NCI-H524 treated with DMSO at 0.1 percent for 48 hours (cell line): ENCODE measurements at regions not wholly inside any gene's neighbourhood (a gene's known extent, or its start where the extent isn't known, plus 50 kb on each side); places are given as distances from the start of the nearest gene placed in this dataset.

Experiments used
- DNase-seq: peaks from one replicate; lab custom pipeline; 2025; lab: John Stamatoyannopoulos, UW

- DNase-seq = no peak
These were observed 113.7 kb upstream of the PARD3B start for GRCh38 chr2:204431529-204431928.

GRCh38 chr2:204432196-204432595 is 113.1 kb upstream of the PARD3B start:
- no peak for DNase-seq

- DNase-seq = no peak
These were observed 110.4 kb upstream of the PARD3B start for GRCh38 chr2:204434660-204435462.

- no peak for DNase-seq
These were observed 109.0 kb upstream of the PARD3B start for GRCh38 chr2:204436230-204436629.

- DNase-seq = no peak
These were observed 107.9 kb upstream of the PARD3B start for GRCh38 chr2:204437408-204437807.

- DNase-seq = no peak
These were observed 107.2 kb upstream of the PARD3B start for GRCh38 chr2:204437815-204438756.

- no peak for DNase-seq
These were observed 104.0 kb upstream of the PARD3B start for GRCh38 chr2:204441316-204441715.

- DNase-seq = no peak
These were observed 100.1 kb upstream of the PARD3B start for GRCh38 chr2:204445149-204445548.

- DNase-seq = no peak
These were observed 97.6 kb upstream of the PARD3B start for GRCh38 chr2:204447722-204448121.

- DNase-seq = no peak
These were observed 95.3 kb upstream of the PARD3B start for GRCh38 chr2:204449977-204450376.

- no peak for DNase-seq
These were observed 93.5 kb upstream of the PARD3B start for GRCh38 chr2:204451766-204452165.

- DNase-seq = peak; percentile 55
These were observed 92.7 kb upstream of the PARD3B start for GRCh38 chr2:204452464-204453023.

GRCh38 chr2:204453730-204454167 is 91.5 kb upstream of the PARD3B start:
- no peak for DNase-seq

- no peak for DNase-seq
These were observed 90.4 kb upstream of the PARD3B start for GRCh38 chr2:204454672-204455380.

- DNase-seq = no peak
These were observed 76.4 kb upstream of the PARD3B start for GRCh38 chr2:204468746-204469429.

GRCh38 chr2:204470178-204470620 is 75.1 kb upstream of the PARD3B start:
- no peak for DNase-seq

GRCh38 chr2:204470621-204471196 is 74.6 kb upstream of the PARD3B start:
- no peak for DNase-seq

- DNase-seq = no peak
These were observed 72.9 kb upstream of the PARD3B start for GRCh38 chr2:204472375-204472774.

GRCh38 chr2:204473224-204473623 is 72.1 kb upstream of the PARD3B start:
- no peak for DNase-seq

- no peak for DNase-seq
These were observed 69.9 kb upstream of the PARD3B start for GRCh38 chr2:204475399-204475798.
